ENCODE measurements at regions not wholly inside any gene's neighbourhood (a gene's known extent, or its start where the extent isn't known, plus 50 kb on each side); places are given as distances from the start of the nearest gene placed in this dataset.

- Histone ChIP-seq H3K4me3 (no peak overlapping the region), H3K27ac (no peak overlapping the region)
- DNase-seq (ENCODE audit: low spot score): no peak
- TF ChIP-seq CTCF (IDR thresholded peaks at IDR 0.05): no peak
These were observed 274.4 kb downstream of the IPMK start for GRCh38 chr10:57993302-57993701.

- no peak for DNase-seq (ENCODE audit: low spot score)
These were observed 275.2 kb downstream of the IPMK start for GRCh38 chr10:57992321-57993077.

GRCh38 chr10:57988964-57989363, 278.7 kb downstream of the IPMK start:
- no peak overlapping the region for H3K27ac ChIP-seq
- TF ChIP-seq CTCF (IDR thresholded peaks at IDR 0.05): no peak
- DNase-seq (ENCODE audit: low spot score): no peak

More at GRCh38 chr10:57992321-57993077, 275.2 kb downstream of the IPMK start:
- no peak overlapping the region for H3K27ac ChIP-seq
- no peak overlapping the region for H3K4me3 ChIP-seq
- no peak for TF ChIP-seq CTCF (IDR thresholded peaks at IDR 0.05)

GRCh38 chr10:57987055-57987721, 280.5 kb downstream of the IPMK start:
- Histone ChIP-seq H3K4me3 (no peak overlapping the region), H3K27ac (no peak overlapping the region)
- TF ChIP-seq CTCF (IDR thresholded peaks at IDR 0.05): no peak
- DNase-seq (ENCODE audit: low spot score): no peak

More at GRCh38 chr10:57988964-57989363, 278.7 kb downstream of the IPMK start:
- H3K4me3 ChIP-seq: no peak overlapping the region

- no peak overlapping the region for H3K27ac ChIP-seq
- no peak overlapping the region for H3K4me3 ChIP-seq
- DNase-seq (ENCODE audit: low spot score): no peak
- TF ChIP-seq CTCF (IDR thresholded peaks at IDR 0.05): no peak
These were observed 281.3 kb downstream of the IPMK start for GRCh38 chr10:57986422-57986821.

GRCh38 chr10:57983281-57983791, 284.4 kb downstream of the IPMK start:
- DNase-seq (ENCODE audit: low spot score): no peak
- Histone ChIP-seq H3K27ac (no peak overlapping the region), H3K4me3 (no peak overlapping the region)
- no peak for TF ChIP-seq CTCF (IDR thresholded peaks at IDR 0.05)

Data from coronary artery (tissue), 2 donors.